ENCODE measurements at regions not wholly inside any gene's neighbourhood (a gene's known extent, or its start where the extent isn't known, plus 50 kb on each side); places are given as distances from the start of the nearest gene placed in this dataset.

DNA sequence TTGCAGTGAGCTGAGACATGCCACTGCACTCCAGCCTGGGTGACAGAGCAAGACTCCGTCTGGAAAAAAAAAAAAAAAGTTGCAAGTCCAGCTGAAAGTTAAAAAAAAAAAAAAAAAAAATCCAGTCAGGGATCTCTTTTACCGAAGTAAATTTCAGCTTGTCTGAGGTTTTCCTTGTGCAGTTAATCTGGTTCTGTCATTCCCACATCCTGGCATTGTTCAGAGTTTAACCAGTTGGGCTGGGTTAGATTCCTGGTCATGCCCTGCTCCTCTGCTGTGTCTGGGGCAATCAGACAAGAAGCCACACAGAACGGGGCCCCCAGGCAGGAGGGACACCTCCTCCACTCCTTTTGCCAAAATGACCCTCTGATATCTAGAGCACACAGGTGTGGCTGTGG, 84.1 kb upstream of the KLHL25 start:
- Histone ChIP-seq H3K4me3 (ENCODE audit: low read depth, low read length) (no peak overlapping the region), H3K27ac (ENCODE audit: insufficient read depth, low read length, poor library complexity, severe bottlenecking) (no peak overlapping the region), H3K36me3 (ENCODE audit: control insufficient read depth, insufficient read depth, low read length) (no peaks in the 10 kb centered on the region), H3K27me3 (ENCODE audit: control insufficient read depth, insufficient read depth, low read length) (peaks cover 3% of the 10 kb centered on the region), H3K4me1 (ENCODE audit: control insufficient read depth, insufficient read depth, low read length, poor library complexity, severe bottlenecking) (no peaks in the 10 kb centered on the region), H3K9me3 (ENCODE audit: control insufficient read depth in 2 of 2, low read length in 2 of 2) (no peaks in the 10 kb centered on the region)
- H3K4me3 Mint-ChIP-seq: no peak overlapping the region
- H3K9me3 Mint-ChIP-seq: peaks cover 0 to 3% (median 0%) of the 10 kb centered on the region in 7 donors
- no peaks in the 10 kb centered on the region for H3K36me3 Mint-ChIP-seq
- ATAC-seq (ENCODE audit: low read depth in 2 of 2) (no peak), DNase-seq (no peak)
- no peak overlapping the region for H3K27ac Mint-ChIP-seq
- peaks cover 14% of the 10 kb centered on the region for H3K27me3 Mint-ChIP-seq
- H3K4me1 Mint-ChIP-seq: no peaks in the 10 kb centered on the region

DNA sequence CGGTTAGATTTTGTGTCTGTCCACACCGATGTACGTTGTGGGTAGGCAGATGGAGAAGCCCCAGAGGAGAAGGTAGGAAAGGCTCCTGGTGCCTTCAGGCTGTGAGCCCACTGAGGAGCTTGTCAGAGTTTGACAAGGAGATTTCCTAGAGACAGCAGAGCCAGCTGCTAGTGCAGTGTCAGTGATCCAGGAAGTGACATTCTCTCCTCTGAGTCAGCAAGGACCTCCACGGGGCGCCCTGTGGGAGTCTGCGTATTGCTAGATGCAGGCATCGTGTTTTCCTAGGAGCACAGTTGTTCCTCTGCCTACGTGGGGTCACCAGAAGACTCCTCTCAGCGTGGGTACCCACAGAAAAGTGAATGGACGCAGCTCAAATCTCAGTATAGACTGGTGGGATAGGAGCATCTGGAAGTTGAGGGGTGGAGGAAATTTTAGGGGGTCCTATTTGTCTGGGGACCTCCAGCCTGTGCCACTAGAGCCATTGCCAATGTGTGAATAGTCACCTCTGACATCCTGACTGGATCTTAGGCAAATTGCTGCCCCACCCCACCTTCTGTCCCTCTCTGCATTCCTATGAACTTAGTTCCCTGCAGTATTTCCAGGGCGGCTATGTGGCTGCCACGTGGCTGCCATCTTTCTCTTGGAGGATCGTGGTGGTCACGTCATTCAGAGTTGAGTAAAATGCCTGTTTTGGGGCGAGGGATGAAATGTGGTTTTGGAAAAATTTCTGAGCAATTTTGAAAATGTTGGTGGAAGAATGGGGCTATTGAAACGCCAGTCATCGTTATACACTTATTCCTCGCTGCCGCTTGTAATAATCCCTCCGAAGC, 84.8 kb upstream of the KLHL25 start:
- DNase-seq (no peak), ATAC-seq (ENCODE audit: low read depth in 2 of 2) (no peak)
- Mint-ChIP-seq H3K27ac (no peak overlapping the region), H3K36me3 (no peaks in the 10 kb centered on the region), H3K4me1 (no peaks in the 10 kb centered on the region), H3K27me3 (peaks cover 14% of the 10 kb centered on the region), H3K9me3 (peaks cover 0 to 3% (median 0%) of the 10 kb centered on the region in 7 donors), H3K4me3 (no peak overlapping the region)
- H3K27me3 ChIP-seq (ENCODE audit: control insufficient read depth, insufficient read depth, low read length): peaks cover 3% of the 10 kb centered on the region
- no peak overlapping the region for H3K4me3 ChIP-seq (ENCODE audit: low read depth, low read length)
- no peaks in the 10 kb centered on the region for H3K9me3 ChIP-seq (ENCODE audit: control insufficient read depth in 2 of 2, low read length in 2 of 2)
- H3K27ac ChIP-seq (ENCODE audit: insufficient read depth, low read length, poor library complexity, severe bottlenecking): no peak overlapping the region
- H3K36me3 ChIP-seq (ENCODE audit: control insufficient read depth, insufficient read depth, low read length): no peaks in the 10 kb centered on the region
- no peaks in the 10 kb centered on the region for H3K4me1 ChIP-seq (ENCODE audit: control insufficient read depth, insufficient read depth, low read length, poor library complexity, severe bottlenecking)

- Mint-ChIP-seq H3K9me3 (peaks cover 0 to 3% (median 0%) of the 10 kb centered on the region in 7 donors), H3K27ac (no peak overlapping the region)
- no peak for DNase-seq
Measured at GRCh38 chr15:85880501-85881190, 85.9 kb upstream of the KLHL25 start.

GRCh38 chr15:85886309-85886811, 91.6 kb upstream of the KLHL25 start:
- ATAC-seq (ENCODE audit: low read depth in 2 of 2): no peak
- no peaks in the 10 kb centered on the region for H3K9me3 ChIP-seq (ENCODE audit: control insufficient read depth in 2 of 2, low read length in 2 of 2)
- no peak overlapping the region for H3K27ac Mint-ChIP-seq

More at GRCh38 chr15:85880501-85881190, 85.9 kb upstream of the KLHL25 start:
- Histone ChIP-seq H3K27me3 (ENCODE audit: control insufficient read depth, insufficient read depth, low read length) (peaks cover 3% of the 10 kb centered on the region), H3K4me3 (ENCODE audit: low read depth, low read length) (no peak overlapping the region), H3K27ac (ENCODE audit: insufficient read depth, low read length, poor library complexity, severe bottlenecking) (no peak overlapping the region), H3K36me3 (ENCODE audit: control insufficient read depth, insufficient read depth, low read length) (no peaks in the 10 kb centered on the region), H3K4me1 (ENCODE audit: control insufficient read depth, insufficient read depth, low read length, poor library complexity, severe bottlenecking) (no peaks in the 10 kb centered on the region), H3K9me3 (ENCODE audit: control insufficient read depth in 2 of 2, low read length in 2 of 2) (no peaks in the 10 kb centered on the region)
- Mint-ChIP-seq H3K4me3 (no peak overlapping the region), H3K27me3 (peaks cover 24% of the 10 kb centered on the region), H3K36me3 (no peaks in the 10 kb centered on the region), H3K4me1 (no peaks in the 10 kb centered on the region)
- ATAC-seq (ENCODE audit: low read depth in 2 of 2): no peak

DNA sequence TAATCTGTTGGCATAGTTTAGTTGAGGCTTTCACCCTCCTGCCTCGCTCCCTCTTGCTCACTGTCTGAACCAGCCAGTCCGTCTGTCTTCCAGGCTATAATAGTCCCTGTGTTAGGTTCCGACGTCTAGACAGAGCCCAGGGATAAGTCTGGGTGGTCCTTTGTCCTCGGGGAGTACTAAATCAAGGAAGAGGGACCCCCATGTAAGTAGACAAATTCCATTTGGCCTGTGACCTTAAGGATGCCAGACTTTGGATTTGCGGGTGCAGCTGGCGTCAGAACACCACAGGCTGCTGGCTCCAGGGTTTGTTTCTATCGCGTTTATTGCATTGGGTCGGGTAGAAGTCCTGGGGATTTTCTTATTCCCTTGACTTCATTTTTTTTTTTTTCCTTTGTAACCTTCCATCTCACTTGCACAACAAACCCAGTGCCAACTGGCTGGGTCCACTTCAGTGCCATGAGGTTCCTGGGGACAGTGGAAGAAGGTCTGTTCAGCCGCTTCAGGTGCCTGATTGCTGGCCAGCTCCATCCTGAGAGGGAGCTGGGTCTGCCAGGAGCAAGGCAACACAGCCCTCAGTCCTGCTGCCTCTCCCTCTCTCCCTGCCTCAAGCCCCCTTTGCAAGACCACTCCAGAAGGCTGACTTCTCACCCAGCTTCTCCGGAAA, 95.4 kb upstream of the KLHL25 start:
- H3K27me3 Mint-ChIP-seq: peaks cover 16% of the 10 kb centered on the region
- H3K36me3 Mint-ChIP-seq: no peaks in the 10 kb centered on the region
- no peaks in the 10 kb centered on the region for H3K4me1 ChIP-seq (ENCODE audit: control insufficient read depth, insufficient read depth, low read length, poor library complexity, severe bottlenecking)
- H3K9me3 Mint-ChIP-seq: peaks cover 0 to 3% (median 0%) of the 10 kb centered on the region in 7 donors
- peaks cover 15% of the 10 kb centered on the region for H3K27me3 ChIP-seq (ENCODE audit: control insufficient read depth, insufficient read depth, low read length)
- no peak overlapping the region for H3K27ac ChIP-seq (ENCODE audit: insufficient read depth, low read length, poor library complexity, severe bottlenecking)
- peak overlapping the region in 1 of 3 donors; percentile 64 for H3K27ac Mint-ChIP-seq
- no peaks in the 10 kb centered on the region for H3K4me1 Mint-ChIP-seq
- DNase-seq (no peak), ATAC-seq (ENCODE audit: low read depth in 2 of 2) (no peak)
- H3K36me3 ChIP-seq (ENCODE audit: control insufficient read depth, insufficient read depth, low read length): no peaks in the 10 kb centered on the region
- no peaks in the 10 kb centered on the region for H3K9me3 ChIP-seq (ENCODE audit: control insufficient read depth in 2 of 2, low read length in 2 of 2)
- H3K4me3 ChIP-seq (ENCODE audit: low read depth, low read length): no peak overlapping the region
- no peak overlapping the region for H3K4me3 Mint-ChIP-seq

More at GRCh38 chr15:85886309-85886811, 91.6 kb upstream of the KLHL25 start:
- H3K27ac ChIP-seq (ENCODE audit: insufficient read depth, low read length, poor library complexity, severe bottlenecking): no peak overlapping the region
- Mint-ChIP-seq H3K36me3 (no peaks in the 10 kb centered on the region), H3K27me3 (peaks cover 18% of the 10 kb centered on the region), H3K4me3 (no peak overlapping the region), H3K4me1 (no peaks in the 10 kb centered on the region), H3K9me3 (peaks cover 0 to 3% (median 0%) of the 10 kb centered on the region in 7 donors)
- H3K4me3 ChIP-seq (ENCODE audit: low read depth, low read length): no peak overlapping the region
- H3K36me3 ChIP-seq (ENCODE audit: control insufficient read depth, insufficient read depth, low read length): no peaks in the 10 kb centered on the region
- no peaks in the 10 kb centered on the region for H3K4me1 ChIP-seq (ENCODE audit: control insufficient read depth, insufficient read depth, low read length, poor library complexity, severe bottlenecking)
- no peaks in the 10 kb centered on the region for H3K27me3 ChIP-seq (ENCODE audit: control insufficient read depth, insufficient read depth, low read length)
- DNase-seq: no peak

DNA sequence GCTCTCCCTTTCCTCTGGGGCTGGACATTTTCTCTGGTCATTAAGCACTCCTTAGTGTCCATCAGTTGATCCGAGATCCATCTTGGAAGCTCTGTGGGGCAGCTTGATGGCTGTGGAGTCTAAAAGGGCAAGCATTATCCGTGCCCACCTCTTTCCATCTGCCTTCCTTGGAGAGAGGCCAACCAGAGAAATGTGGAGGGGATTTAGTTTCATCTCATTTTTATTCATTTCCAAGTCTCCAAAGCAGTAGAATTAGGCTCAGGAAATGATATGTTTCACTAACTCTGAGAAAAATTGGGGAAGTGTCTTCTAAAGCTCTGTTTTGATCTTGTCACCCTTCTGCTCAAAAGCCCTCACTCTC, 95.9 kb upstream of the KLHL25 start:
- Mint-ChIP-seq H3K27ac (peak overlapping the region in 1 of 3 donors; percentile 64), H3K36me3 (no peaks in the 10 kb centered on the region), H3K9me3 (peaks cover 0 to 5% (median 0%) of the 10 kb centered on the region in 7 donors), H3K4me1 (no peaks in the 10 kb centered on the region), H3K27me3 (peaks cover 13% of the 10 kb centered on the region), H3K4me3 (no peak overlapping the region)
- H3K4me3 ChIP-seq (ENCODE audit: low read depth, low read length): no peak overlapping the region
- no peaks in the 10 kb centered on the region for H3K36me3 ChIP-seq (ENCODE audit: control insufficient read depth, insufficient read depth, low read length)
- DNase-seq (no peak), ATAC-seq (ENCODE audit: low read depth in 2 of 2) (no peak)
- no peaks in the 10 kb centered on the region for H3K9me3 ChIP-seq (ENCODE audit: control insufficient read depth in 2 of 2, low read length in 2 of 2)
- no peaks in the 10 kb centered on the region for H3K4me1 ChIP-seq (ENCODE audit: control insufficient read depth, insufficient read depth, low read length, poor library complexity, severe bottlenecking)
- H3K27me3 ChIP-seq (ENCODE audit: control insufficient read depth, insufficient read depth, low read length): peaks cover 17% of the 10 kb centered on the region
- no peak overlapping the region for H3K27ac ChIP-seq (ENCODE audit: insufficient read depth, low read length, poor library complexity, severe bottlenecking)

DNA sequence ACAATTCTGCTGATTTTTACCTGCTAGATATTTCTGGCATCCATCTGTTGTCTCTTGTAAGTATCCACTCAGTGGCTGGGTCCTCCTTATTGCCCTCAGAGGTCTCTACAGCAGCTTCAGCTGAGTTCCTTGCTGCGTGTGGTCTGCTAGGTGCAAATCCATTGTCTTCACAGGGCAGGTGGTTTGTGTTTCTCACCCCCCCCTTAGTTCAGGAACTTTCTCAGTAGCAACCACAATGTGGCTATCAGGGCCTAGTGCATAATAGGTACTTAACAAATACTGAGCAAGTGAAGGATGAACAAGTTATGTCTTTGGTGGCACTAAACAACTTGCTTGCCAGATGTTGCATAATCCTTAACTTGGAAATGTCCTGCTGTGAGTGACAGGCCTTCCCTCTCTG, 96.7 kb upstream of the KLHL25 start:
- Mint-ChIP-seq H3K4me3 (no peak overlapping the region), H3K36me3 (no peaks in the 10 kb centered on the region), H3K9me3 (peaks cover 0 to 5% (median 0%) of the 10 kb centered on the region in 7 donors), H3K27me3 (peaks cover 11% of the 10 kb centered on the region), H3K4me1 (peaks cover 0 to 1% (median 0%) of the 10 kb centered on the region in 4 donors), H3K27ac (no peak overlapping the region)
- Histone ChIP-seq H3K36me3 (ENCODE audit: control insufficient read depth, insufficient read depth, low read length) (no peaks in the 10 kb centered on the region), H3K9me3 (ENCODE audit: control insufficient read depth in 2 of 2, low read length in 2 of 2) (no peaks in the 10 kb centered on the region), H3K27ac (ENCODE audit: insufficient read depth, low read length, poor library complexity, severe bottlenecking) (no peak overlapping the region), H3K4me3 (ENCODE audit: low read depth, low read length) (no peak overlapping the region), H3K4me1 (ENCODE audit: control insufficient read depth, insufficient read depth, low read length, poor library complexity, severe bottlenecking) (no peaks in the 10 kb centered on the region), H3K27me3 (ENCODE audit: control insufficient read depth, insufficient read depth, low read length) (peaks cover 17% of the 10 kb centered on the region)
- ATAC-seq (ENCODE audit: low read depth in 2 of 2) (no peak), DNase-seq (no peak)

All from CD4-positive, CD25-positive, alpha-beta regulatory T cell (primary cell).